NCI-H1436 (cell line): ENCODE measurements at regions not wholly inside any gene's neighbourhood (a gene's known extent, or its start where the extent isn't known, plus 50 kb on each side); places are given as distances from the start of the nearest gene placed in this dataset.
"Not testable (repeated sequence)": the region's sequence is repeated elsewhere in the genome, so short reads cannot be mapped to it uniquely, and the experiment has no call there.

ENCODE experiments used
- DNase-seq: peaks from one replicate; lab custom pipeline; 2025; lab: John Stamatoyannopoulos, UW

GRCh38 chr14:105692110-105692685 lies 165.8 kb downstream of the TMEM121 start:
- DNase-seq: not testable (repeated sequence)

GRCh38 chr14:105694961-105695360 lies 168.6 kb downstream of the TMEM121 start:
- no peak for DNase-seq

- DNase-seq: not testable (repeated sequence)
Observed at GRCh38 chr14:105696388-105696787, 170.0 kb downstream of the TMEM121 start.

- DNase-seq: not testable (repeated sequence)
Observed at GRCh38 chr14:105697414-105697813, 171.0 kb downstream of the TMEM121 start.

- DNase-seq: not testable (repeated sequence)
Observed at GRCh38 chr14:105697955-105698354, 171.6 kb downstream of the TMEM121 start.

- DNase-seq: not testable (repeated sequence)
Observed at GRCh38 chr14:105698940-105699556, 172.7 kb downstream of the TMEM121 start.

- DNase-seq: not testable (repeated sequence)
Observed at GRCh38 chr14:105699706-105700105, 173.3 kb downstream of the TMEM121 start.

GRCh38 chr14:105700146-105700545 lies 173.8 kb downstream of the TMEM121 start:
- DNase-seq: not testable (repeated sequence)

- no peak for DNase-seq
Observed at GRCh38 chr14:105700622-105701288, 174.4 kb downstream of the TMEM121 start.

- DNase-seq: no peak
Observed at GRCh38 chr14:105701456-105702274, 175.3 kb downstream of the TMEM121 start.

- no peak for DNase-seq
Observed at GRCh38 chr14:105702275-105702817, 176.0 kb downstream of the TMEM121 start.

GRCh38 chr14:105703044-105703665 lies 176.8 kb downstream of the TMEM121 start:
- DNase-seq: not testable (repeated sequence)

GRCh38 chr14:105704091-105704490 lies 177.7 kb downstream of the TMEM121 start:
- not testable (repeated sequence) for DNase-seq

- DNase-seq: not testable (repeated sequence)
Observed at GRCh38 chr14:105704492-105704891, 178.1 kb downstream of the TMEM121 start.

- not testable (repeated sequence) for DNase-seq
Observed at GRCh38 chr14:105705512-105705861, 179.1 kb downstream of the TMEM121 start.

GRCh38 chr14:105705862-105706700 lies 179.7 kb downstream of the TMEM121 start:
- not testable (repeated sequence) for DNase-seq

GRCh38 chr14:105706701-105707019 lies 180.3 kb downstream of the TMEM121 start:
- not testable (repeated sequence) for DNase-seq

- DNase-seq: not testable (repeated sequence)
Observed at GRCh38 chr14:105707099-105707498, 180.7 kb downstream of the TMEM121 start.

- DNase-seq: not testable (repeated sequence)
Observed at GRCh38 chr14:105707723-105708151, 181.4 kb downstream of the TMEM121 start.

GRCh38 chr14:105708251-105709134 lies 182.1 kb downstream of the TMEM121 start:
- DNase-seq: not testable (repeated sequence)
